ENCODE measurements at regions not wholly inside any gene's neighbourhood (a gene's known extent, or its start where the extent isn't known, plus 50 kb on each side); places are given as distances from the start of the nearest gene placed in this dataset.

DNA sequence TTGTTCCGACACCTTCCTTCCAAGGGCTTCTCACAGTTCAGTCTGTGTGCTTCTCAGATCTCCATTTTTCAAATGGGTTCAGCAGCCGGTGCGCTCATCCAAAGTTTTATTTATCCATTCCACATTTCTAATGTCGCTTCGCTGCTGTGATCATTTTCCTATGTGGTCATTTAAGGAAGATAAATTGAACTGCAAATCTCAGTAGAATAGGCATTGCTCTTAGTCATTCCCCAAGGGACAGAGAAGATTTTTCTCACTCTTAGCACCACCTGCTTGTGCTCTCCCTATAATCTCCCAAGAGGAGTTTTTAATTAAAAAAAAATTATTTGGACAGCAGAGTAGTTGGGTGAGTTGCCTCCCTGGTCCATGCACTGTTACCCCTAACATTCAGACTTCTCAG lies 278.9 kb upstream of the GATB start:
- TF ChIP-seq EZH2phosphoT487 (IDR thresholded peaks at IDR 0.05; ENCODE audit: low read depth, severe bottlenecking, unreplicated experiment) (no peak), EZH2 (IDR thresholded peaks at IDR 0.05; ENCODE audit: borderline replicate concordance) (no peak)
- TF ChIP-seq, protein P1, sequence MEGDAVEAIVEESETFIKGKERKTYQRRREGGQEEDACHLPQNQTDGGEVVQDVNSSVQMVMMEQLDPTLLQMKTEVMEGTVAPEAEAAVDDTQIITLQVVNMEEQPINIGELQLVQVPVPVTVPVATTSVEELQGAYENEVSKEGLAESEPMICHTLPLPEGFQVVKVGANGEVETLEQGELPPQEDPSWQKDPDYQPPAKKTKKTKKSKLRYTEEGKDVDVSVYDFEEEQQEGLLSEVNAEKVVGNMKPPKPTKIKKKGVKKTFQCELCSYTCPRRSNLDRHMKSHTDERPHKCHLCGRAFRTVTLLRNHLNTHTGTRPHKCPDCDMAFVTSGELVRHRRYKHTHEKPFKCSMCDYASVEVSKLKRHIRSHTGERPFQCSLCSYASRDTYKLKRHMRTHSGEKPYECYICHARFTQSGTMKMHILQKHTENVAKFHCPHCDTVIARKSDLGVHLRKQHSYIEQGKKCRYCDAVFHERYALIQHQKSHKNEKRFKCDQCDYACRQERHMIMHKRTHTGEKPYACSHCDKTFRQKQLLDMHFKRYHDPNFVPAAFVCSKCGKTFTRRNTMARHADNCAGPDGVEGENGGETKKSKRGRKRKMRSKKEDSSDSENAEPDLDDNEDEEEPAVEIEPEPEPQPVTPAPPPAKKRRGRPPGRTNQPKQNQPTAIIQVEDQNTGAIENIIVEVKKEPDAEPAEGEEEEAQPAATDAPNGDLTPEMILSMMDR (IDR thresholded peaks at IDR 0.05; ENCODE audit: poor library complexity) = no peak
- H3K27ac ChIP-seq = no peak overlapping the region
- no peak overlapping the region for H2AFZ ChIP-seq
- H3K9me2 ChIP-seq (replicated peaks; ENCODE audit: insufficient read depth) = no peaks in the 10 kb centered on the region
- no peaks in the 10 kb centered on the region for H3K27me3 ChIP-seq
- no peak overlapping the region for H3K4me3 ChIP-seq
- no peaks in the 10 kb centered on the region for H3K36me3 ChIP-seq (replicated peaks; ENCODE audit: insufficient read depth, low read depth)
- no peak for DNase-seq (ENCODE audit: low spot score)
- H3K4me2 ChIP-seq = no peak overlapping the region
- no peaks in the 10 kb centered on the region for H3K9me3 ChIP-seq (ENCODE audit: low read depth)
- no peaks in the 10 kb centered on the region for H3K4me1 ChIP-seq (ENCODE audit: insufficient read depth)
- no peaks in the 10 kb centered on the region for H4K20me1 ChIP-seq (ENCODE audit: insufficient read depth, poor library complexity, severe bottlenecking)
- 95% methylated on average over 5 of the region's 5 CpGs for WGBS (ENCODE audit: low lambda C conversion rate, missing lambda C conversion rate)
- H3K79me2 ChIP-seq = no peaks in the 10 kb centered on the region

DNA sequence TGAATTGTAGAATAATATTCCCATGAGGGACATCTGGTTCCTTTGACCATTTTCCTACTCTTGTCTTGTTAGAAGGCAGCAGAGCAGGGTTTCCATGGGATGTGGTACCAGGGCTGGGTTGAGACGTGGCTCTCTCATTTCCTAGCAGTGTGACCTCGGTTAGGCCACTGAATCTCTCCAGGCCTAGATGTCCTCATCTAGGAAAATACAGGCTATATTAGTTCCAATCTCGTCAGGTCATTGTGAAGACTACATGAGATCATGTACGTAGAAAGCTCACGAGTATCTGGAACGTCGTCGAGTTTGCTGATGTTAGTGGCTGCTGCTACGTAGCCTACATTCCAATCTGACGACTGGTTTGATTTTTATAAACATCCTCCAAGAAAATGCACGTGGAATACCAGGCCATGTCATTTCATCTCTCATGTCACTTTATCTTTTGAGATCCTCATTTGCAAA lies 278.2 kb upstream of the GATB start:
- no peak for DNase-seq (ENCODE audit: low spot score)
- WGBS (ENCODE audit: low lambda C conversion rate, missing lambda C conversion rate) = 77% methylated on average over 11 of the region's 11 CpGs
- Histone ChIP-seq H3K9me3 (ENCODE audit: low read depth) (no peaks in the 10 kb centered on the region), H3K4me2 (no peak overlapping the region), H3K27me3 (no peaks in the 10 kb centered on the region), H3K79me2 (no peaks in the 10 kb centered on the region), H3K27ac (no peak overlapping the region), H3K4me1 (ENCODE audit: insufficient read depth) (no peaks in the 10 kb centered on the region), H3K36me3 (replicated peaks; ENCODE audit: insufficient read depth, low read depth) (no peaks in the 10 kb centered on the region), H4K20me1 (ENCODE audit: insufficient read depth, poor library complexity, severe bottlenecking) (no peaks in the 10 kb centered on the region), H3K9me2 (replicated peaks; ENCODE audit: insufficient read depth) (no peaks in the 10 kb centered on the region), H2AFZ (no peak overlapping the region), H3K4me3 (no peak overlapping the region)
- TF ChIP-seq, protein P1 (IDR thresholded peaks at IDR 0.05; ENCODE audit: poor library complexity) = no peak
- TF ChIP-seq EZH2 (IDR thresholded peaks at IDR 0.05; ENCODE audit: borderline replicate concordance) = no peak
- TF ChIP-seq EZH2phosphoT487 (IDR thresholded peaks at IDR 0.05; ENCODE audit: low read depth, severe bottlenecking, unreplicated experiment) = no peak

DNA sequence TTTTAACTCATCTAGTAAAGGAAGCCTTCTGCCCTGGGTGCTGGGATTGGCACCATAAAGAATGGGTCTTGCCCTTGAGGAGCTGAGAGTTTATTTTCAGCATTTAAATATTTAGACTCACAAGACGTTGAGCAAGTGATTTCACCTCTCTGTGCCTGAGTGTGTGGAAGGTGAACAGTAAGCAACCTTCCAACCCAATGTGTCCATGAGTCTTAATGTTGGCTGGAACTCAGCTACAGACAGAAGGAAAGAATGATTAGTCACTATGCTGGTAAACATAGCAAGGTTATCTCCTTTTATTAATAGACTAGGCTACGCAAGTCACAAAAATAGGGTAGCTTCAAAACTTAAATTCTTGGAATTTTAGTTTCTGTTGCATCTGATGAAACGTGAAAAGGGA lies 277.4 kb upstream of the GATB start:
- H3K9me2 ChIP-seq (replicated peaks; ENCODE audit: insufficient read depth) = no peaks in the 10 kb centered on the region
- H3K4me2 ChIP-seq = no peak overlapping the region
- H4K20me1 ChIP-seq (ENCODE audit: insufficient read depth, poor library complexity, severe bottlenecking) = no peaks in the 10 kb centered on the region
- 79% methylated on average over 3 of the region's 3 CpGs for WGBS (ENCODE audit: low lambda C conversion rate, missing lambda C conversion rate)
- H3K27ac ChIP-seq = no peak overlapping the region
- TF ChIP-seq, protein P1 (IDR thresholded peaks at IDR 0.05; ENCODE audit: poor library complexity) = no peak
- TF ChIP-seq EZH2 (IDR thresholded peaks at IDR 0.05; ENCODE audit: borderline replicate concordance) = no peak
- no peak for TF ChIP-seq EZH2phosphoT487 (IDR thresholded peaks at IDR 0.05; ENCODE audit: low read depth, severe bottlenecking, unreplicated experiment)
- no peaks in the 10 kb centered on the region for H3K9me3 ChIP-seq (ENCODE audit: low read depth)
- H3K27me3 ChIP-seq = no peaks in the 10 kb centered on the region
- H3K4me1 ChIP-seq (ENCODE audit: insufficient read depth) = no peaks in the 10 kb centered on the region
- H2AFZ ChIP-seq = no peak overlapping the region
- no peak overlapping the region for H3K4me3 ChIP-seq
- no peaks in the 10 kb centered on the region for H3K36me3 ChIP-seq (replicated peaks; ENCODE audit: insufficient read depth, low read depth)
- no peak for DNase-seq (ENCODE audit: low spot score)
- H3K79me2 ChIP-seq = no peaks in the 10 kb centered on the region

DNA sequence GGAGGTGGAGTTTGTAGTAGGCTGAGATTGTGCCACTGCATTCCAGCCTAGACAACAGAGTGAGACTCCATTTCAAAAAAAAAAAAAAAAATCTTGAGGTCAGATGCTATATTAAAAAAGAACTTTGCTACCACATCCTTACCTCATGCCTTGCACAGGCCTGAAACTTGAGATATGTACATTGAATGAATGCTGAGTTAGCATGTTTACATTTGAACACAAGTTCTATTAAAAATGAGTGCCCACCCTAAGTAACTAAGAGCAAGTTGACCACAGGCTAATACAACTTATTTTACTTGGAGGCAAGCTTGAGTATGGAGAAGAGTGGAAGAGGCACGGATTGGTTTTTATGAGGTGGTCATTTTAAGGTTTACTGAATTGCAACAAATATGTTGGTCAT lies 276.6 kb upstream of the GATB start:
- no peak for DNase-seq (ENCODE audit: low spot score)
- Histone ChIP-seq H3K9me3 (ENCODE audit: low read depth) (no peaks in the 10 kb centered on the region), H3K4me2 (no peak overlapping the region), H3K27ac (no peak overlapping the region), H4K20me1 (ENCODE audit: insufficient read depth, poor library complexity, severe bottlenecking) (no peaks in the 10 kb centered on the region), H2AFZ (no peak overlapping the region), H3K36me3 (replicated peaks; ENCODE audit: insufficient read depth, low read depth) (no peaks in the 10 kb centered on the region), H3K4me1 (ENCODE audit: insufficient read depth) (no peaks in the 10 kb centered on the region), H3K4me3 (no peak overlapping the region), H3K9me2 (replicated peaks; ENCODE audit: insufficient read depth) (no peaks in the 10 kb centered on the region), H3K27me3 (no peaks in the 10 kb centered on the region), H3K79me2 (no peaks in the 10 kb centered on the region)
- no peak for TF ChIP-seq EZH2 (IDR thresholded peaks at IDR 0.05; ENCODE audit: borderline replicate concordance)
- TF ChIP-seq EZH2phosphoT487 (IDR thresholded peaks at IDR 0.05; ENCODE audit: low read depth, severe bottlenecking, unreplicated experiment) = no peak
- TF ChIP-seq, protein P1 (IDR thresholded peaks at IDR 0.05; ENCODE audit: poor library complexity) = no peak
- WGBS (ENCODE audit: low lambda C conversion rate, missing lambda C conversion rate) = 78% methylated on average over 1 of the region's 1 CpG

Measured in hepatocyte (in vitro differentiated cells).